Ovary (tissue), 7 donors: ENCODE measurements at regions not wholly inside any gene's neighbourhood (a gene's known extent, or its start where the extent isn't known, plus 50 kb on each side); places are given as distances from the start of the nearest gene placed in this dataset.

Experiments
- DNase-seq, 5 donors: peaks; one replicate each; pipeline ENCODE4 v3.0.0-alpha.2; 2019 to 2020
- H3K27ac ChIP-seq, 2 donors: fragments of 200-600 bp; one replicate each; pipeline versions ENCODE4 v1.5.1 to v1.8.0; 2019 to 2022
- H3K27me3 ChIP-seq: fragments of 200-600 bp; one replicate; pipeline ENCODE4 v1.8.0; 2022
- H3K36me3 ChIP-seq: fragments of 200-600 bp; sonication (generic); one replicate; pipeline ENCODE4 v1.5.1; 2019
- H3K4me1 ChIP-seq: one replicate; pipeline ENCODE4 v1.8.1; 2013; ENCODE audit warnings: mild to moderate bottlenecking, moderate library complexity; ENCODE audit not compliant: insufficient read depth
- H3K4me3 ChIP-seq: fragments of 200-600 bp; sonication (generic); one replicate; pipeline ENCODE4 v1.5.1; 2017
- H3K9me3 ChIP-seq, 2 donors: fragments of 200-600 bp in 1 of 2; sonication (generic) in 1 of 2; one replicate each; pipeline versions ENCODE4 v1.5.1 to v1.8.1; 2013 to 2019; ENCODE audit warnings: mild to moderate bottlenecking in 1 of 2, moderate library complexity in 1 of 2
- EP300 ChIP-seq: sonication (generic); formaldehyde crosslinking; IDR thresholded peaks from one replicate; pipeline ENCODE4 v1.6.1; 2017; ENCODE audit warnings: antibody characterized with exemption
- POLR2A ChIP-seq: fragments of 450-650 bp; IDR thresholded peaks from one replicate; pipeline ENCODE4 v1.6.1; 2017; ENCODE audit warnings: antibody characterized with exemption, mild to moderate bottlenecking, moderate library complexity
- WGBS, 3 donors: extraction: QIAGEN DNeasy Blood & Tissue Kit in 1 of 3; methylation state at CpG; one replicate each; pipeline versions ENCODE4 v1.1.5 to v1.1.7; 2013 to 2017; 5-methylcytosine and 5-hydroxymethylcytosine counted together
- intact Hi-C, 4 donors: fragments of 100-400 bp; cut with DNase I; formaldehyde crosslinking; loops; one replicate each; pipeline versions ENCODE4 v1.11.0 to v1.15.1; 2022 to 2023
- TF ChIP-seq, protein P1 (sequence below), 3 donors: fragments of 450-650 bp in 2 of 3; fragments of 200-600 bp in 1 of 3; IDR thresholded peaks; one replicate each; pipeline versions ENCODE4 v1.5.1 to v1.8.0; 2016 to 2022; ENCODE audit warnings: antibody characterized with exemption in 3 of 3, mild to moderate bottlenecking in 1 of 3
- donor health status: DM: no; HTN: no; CAD: no; lungs with moderate emphysema.
- donor health status: DM: no; HTN: no; CAD: no.
- donor health status: Bipolar disorder and iron deficiency.
- donor health status: DM: no; HTN: no; CAD: no.
- donor health status: DM: yes; HTN: yes; CAD: no.

DNA sequence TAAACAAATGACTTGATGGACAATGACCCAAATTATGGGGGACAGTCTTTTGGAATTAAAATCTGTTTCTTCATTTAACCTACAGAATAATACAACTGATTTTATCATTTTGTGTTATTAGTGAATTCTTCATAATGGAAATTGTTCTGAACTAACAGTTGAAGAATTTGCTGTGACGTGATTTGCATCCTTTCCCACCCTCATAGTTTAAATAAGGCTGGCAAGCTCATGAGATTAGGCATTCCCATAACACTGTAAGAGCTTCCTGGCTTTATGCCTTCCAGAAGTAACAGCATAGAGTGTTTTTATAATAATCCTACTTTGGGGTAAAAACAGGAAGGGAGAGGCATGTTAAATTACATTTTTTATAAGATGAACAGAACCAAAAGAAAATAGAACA, 95.7 kb downstream of the ATP6V1G3 start:
- Histone ChIP-seq H3K4me3 (no peak overlapping the region), H3K36me3 (no peaks in the 10 kb centered on the region), H3K9me3 (no peaks in the 10 kb centered on the region), H3K27me3 (no peaks in the 10 kb centered on the region), H3K4me1 (no peaks in the 10 kb centered on the region), H3K27ac (no peak overlapping the region)
- TF ChIP-seq EP300 (no peak), POLR2A (no peak)
- TF ChIP-seq, protein P1, sequence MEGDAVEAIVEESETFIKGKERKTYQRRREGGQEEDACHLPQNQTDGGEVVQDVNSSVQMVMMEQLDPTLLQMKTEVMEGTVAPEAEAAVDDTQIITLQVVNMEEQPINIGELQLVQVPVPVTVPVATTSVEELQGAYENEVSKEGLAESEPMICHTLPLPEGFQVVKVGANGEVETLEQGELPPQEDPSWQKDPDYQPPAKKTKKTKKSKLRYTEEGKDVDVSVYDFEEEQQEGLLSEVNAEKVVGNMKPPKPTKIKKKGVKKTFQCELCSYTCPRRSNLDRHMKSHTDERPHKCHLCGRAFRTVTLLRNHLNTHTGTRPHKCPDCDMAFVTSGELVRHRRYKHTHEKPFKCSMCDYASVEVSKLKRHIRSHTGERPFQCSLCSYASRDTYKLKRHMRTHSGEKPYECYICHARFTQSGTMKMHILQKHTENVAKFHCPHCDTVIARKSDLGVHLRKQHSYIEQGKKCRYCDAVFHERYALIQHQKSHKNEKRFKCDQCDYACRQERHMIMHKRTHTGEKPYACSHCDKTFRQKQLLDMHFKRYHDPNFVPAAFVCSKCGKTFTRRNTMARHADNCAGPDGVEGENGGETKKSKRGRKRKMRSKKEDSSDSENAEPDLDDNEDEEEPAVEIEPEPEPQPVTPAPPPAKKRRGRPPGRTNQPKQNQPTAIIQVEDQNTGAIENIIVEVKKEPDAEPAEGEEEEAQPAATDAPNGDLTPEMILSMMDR (IDR thresholded peaks at IDR 0.05), result no peak
- DNase-seq, result no peak
- 4 to 38% (median 18%) methylated on average over 1 of the region's 1 CpG for WGBS, 3 donors
- intact Hi-C loops, result no loop called here

- no peaks in the 10 kb centered on the region for H3K27me3 ChIP-seq
- no peak overlapping the region for H3K27ac ChIP-seq
- no peak for TF ChIP-seq POLR2A
- TF ChIP-seq, protein P1 (IDR thresholded peaks at IDR 0.05), result no peak
- TF ChIP-seq EP300, result no peak
- no peak overlapping the region for H3K4me3 ChIP-seq
- WGBS, 3 donors, result 90 to 96% (median 91%) methylated on average over 5 of the region's 5 CpGs
- H3K36me3 ChIP-seq, result no peaks in the 10 kb centered on the region
- H3K4me1 ChIP-seq, result no peaks in the 10 kb centered on the region
- intact Hi-C loops, result no loop called here
- no peak for DNase-seq
- no peaks in the 10 kb centered on the region for H3K9me3 ChIP-seq
Measured at GRCh38 chr1:198443365-198444233, 96.9 kb downstream of the ATP6V1G3 start.

- Histone ChIP-seq H3K27ac (no peak overlapping the region), H3K36me3 (no peaks in the 10 kb centered on the region), H3K27me3 (no peaks in the 10 kb centered on the region), H3K4me3 (no peak overlapping the region), H3K4me1 (no peaks in the 10 kb centered on the region), H3K9me3 (no peaks in the 10 kb centered on the region)
- intact Hi-C loops, result no loop called here
- TF ChIP-seq, protein P1 (IDR thresholded peaks at IDR 0.05), result no peak
- TF ChIP-seq POLR2A (no peak), EP300 (no peak)
- WGBS, 3 donors, result 76 to 84% (median 80%) methylated on average over 6 of the region's 6 CpGs
- DNase-seq, result no peak
Measured at GRCh38 chr1:198440842-198441241, 99.6 kb downstream of the ATP6V1G3 start.

DNA sequence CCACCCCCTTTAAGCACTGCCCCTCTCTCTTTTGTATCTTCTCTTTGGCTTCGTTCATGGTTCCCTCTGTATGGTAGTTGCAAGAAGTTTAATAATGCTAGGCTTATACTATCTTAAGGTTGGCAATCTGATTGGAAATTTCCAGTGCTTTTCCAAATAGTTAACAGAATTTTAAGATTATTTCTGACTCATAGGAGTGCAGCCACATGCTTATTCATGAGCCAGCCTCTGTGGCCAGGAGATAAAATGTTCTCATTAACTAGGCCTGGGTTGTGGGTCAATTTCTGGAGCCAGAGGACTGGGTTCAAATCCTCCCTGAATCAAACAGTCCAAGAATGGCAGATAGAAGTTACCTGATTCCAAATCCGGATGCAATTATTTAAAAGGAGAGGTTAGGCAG, 103.1 kb downstream of the ATP6V1G3 start:
- H3K4me3 ChIP-seq, result no peak overlapping the region
- TF ChIP-seq EP300 (no peak), POLR2A (no peak)
- TF ChIP-seq, protein P1 (IDR thresholded peaks at IDR 0.05), result no peak
- no peak overlapping the region for H3K27ac ChIP-seq
- no peaks in the 10 kb centered on the region for H3K27me3 ChIP-seq
- no peak for DNase-seq
- intact Hi-C loops, result no loop called here
- H3K36me3 ChIP-seq, result no peaks in the 10 kb centered on the region
- WGBS, 3 donors, result 78 to 89% (median 80%) methylated on average over 2 of the region's 2 CpGs
- no peaks in the 10 kb centered on the region for H3K9me3 ChIP-seq
- H3K4me1 ChIP-seq, result no peaks in the 10 kb centered on the region
